CD4-positive, alpha-beta T cell (primary cell): ENCODE measurements at regions not wholly inside any gene's neighbourhood (a gene's known extent, or its start where the extent isn't known, plus 50 kb on each side); places are given as distances from the start of the nearest gene placed in this dataset.

Experiments used
- ATAC-seq: fragments of 200-7000 bp; cut with Tn5 transposase; one replicate; pipeline ENCODE4 v1.10.0; 2022; ENCODE audit warnings: mild to moderate bottlenecking; ENCODE audit not compliant: poor library complexity
- CTCF ChIA-PET: fragments of 350-600 bp; sonication (Branson Sonifier 250); formaldehyde crosslinking; loops from one replicate; lab custom pipeline; 2021; ENCODE audit warnings: antibody characterized with exemption, inconsistent platforms; lab: Charles Lee
- POLR2A ChIA-PET: fragments of 350-600 bp; sonication (Branson Sonifier 250); formaldehyde crosslinking; loops from one replicate; lab custom pipeline; 2021; ENCODE audit warnings: antibody characterized with exemption, inconsistent platforms; lab: Charles Lee
- DNase-seq, 14 experiments: peaks; one replicate each; pipeline ENCODE4 v3.0.0-alpha.2; 2013 to 2020; ENCODE audit warnings: mixed read lengths in 2 of 14
- H3K27ac ChIP-seq, 2 donors: one replicate each; pipeline versions ENCODE4 v1.5.1 to v1.7.0; 2013; ENCODE audit warnings: low read length in 2 of 2, low read depth in 1 of 2, mild to moderate bottlenecking in 1 of 2
- H3K27me3 ChIP-seq, 2 experiments: 1 replicate in 1 of 2; 2 replicates in 1 of 2; pipeline versions ENCODE4 v1.6.1 to v1.7.0; 2013; ENCODE audit warnings: low read length in 2 of 2, control low read depth in 1 of 2, mild to moderate bottlenecking in 1 of 2, moderate library complexity in 1 of 2; ENCODE audit not compliant: insufficient read depth in 2 of 2, control insufficient read depth in 1 of 2
- H3K36me3 ChIP-seq: one replicate; pipeline ENCODE4 v1.6.1; 2013; ENCODE audit warnings: low read length, control low read depth; ENCODE audit not compliant: insufficient read depth
- H3K4me1 ChIP-seq: one replicate; pipeline ENCODE4 v1.6.1; 2013; ENCODE audit warnings: low read length, control low read depth; ENCODE audit not compliant: insufficient read depth
- H3K4me3 ChIP-seq: one replicate; pipeline ENCODE4 v1.5.1; 2013; ENCODE audit warnings: mild to moderate bottlenecking, low read length, moderate library complexity
- H3K9me3 ChIP-seq, 2 experiments: 1 replicate in 1 of 2; 2 replicates in 1 of 2; pipeline versions ENCODE4 v1.6.1 to v1.7.0; 2013; ENCODE audit warnings: low read length in 2 of 2, mild to moderate bottlenecking in 2 of 2, control low read depth in 1 of 2, moderate library complexity in 1 of 2; ENCODE audit not compliant: control insufficient read depth in 1 of 2, insufficient read depth in 1 of 2
- H3K27ac Mint-ChIP-seq: one replicate; pipeline ENCODE4 v1.8.0; 2020; ENCODE audit warnings: mixed read lengths
- H3K27me3 Mint-ChIP-seq: one replicate; pipeline ENCODE4 v1.8.0; 2021; ENCODE audit warnings: mixed read lengths
- H3K36me3 Mint-ChIP-seq: one replicate; pipeline ENCODE4 v1.8.0; 2021; ENCODE audit warnings: low read depth, mixed read lengths
- H3K4me1 Mint-ChIP-seq: one replicate; pipeline ENCODE4 v1.8.0; 2021; ENCODE audit warnings: low read depth, mixed read lengths
- H3K4me3 Mint-ChIP-seq: one replicate; pipeline ENCODE4 v1.8.0; 2020; ENCODE audit warnings: mild to moderate bottlenecking, mixed read lengths
- H3K9me3 Mint-ChIP-seq: one replicate; pipeline ENCODE4 v1.8.0; 2020; ENCODE audit warnings: mixed read lengths
- intact Hi-C, 2 experiments: fragments of 100-400 bp; cut with DNase I in 1 of 2; cut with micrococcal nuclease in 1 of 2; formaldehyde crosslinking; loops; one replicate each; pipeline versions ENCODE4 v1.15.1 to v1.9.0; 2023 to 2025; cut with DNase I, micrococcal nuclease
- TF ChIP-seq, protein P1 (sequence below): fragments of 200-600 bp; IDR thresholded peaks from one replicate; pipeline ENCODE4 v1.8.0; 2022; ENCODE audit warnings: antibody characterized with exemption, mild to moderate bottlenecking

GRCh38 chr5:99945478-99946442 lies 589.4 kb upstream of the FAM174A start:
- Histone ChIP-seq H3K4me1 (no peaks in the 10 kb centered on the region), H3K27me3 (no peaks in the 10 kb centered on the region), H3K36me3 (no peaks in the 10 kb centered on the region), H3K27ac (no peak overlapping the region), H3K4me3 (no peak overlapping the region), H3K9me3 (peaks cover 0 to 11% of the 10 kb centered on the region in 2 experiments)
- H3K27ac Mint-ChIP-seq: no peak overlapping the region
- DNase-seq (no peak), ATAC-seq (no peak)
- intact Hi-C loops: no loop called here
- no peak overlapping the region for H3K4me3 Mint-ChIP-seq
- POLR2A ChIA-PET: no interaction called here
- H3K9me3 Mint-ChIP-seq: peaks cover 2% of the 10 kb centered on the region
- no peaks in the 10 kb centered on the region for H3K36me3 Mint-ChIP-seq
- CTCF ChIA-PET: no interaction called here
- TF ChIP-seq, protein P1, sequence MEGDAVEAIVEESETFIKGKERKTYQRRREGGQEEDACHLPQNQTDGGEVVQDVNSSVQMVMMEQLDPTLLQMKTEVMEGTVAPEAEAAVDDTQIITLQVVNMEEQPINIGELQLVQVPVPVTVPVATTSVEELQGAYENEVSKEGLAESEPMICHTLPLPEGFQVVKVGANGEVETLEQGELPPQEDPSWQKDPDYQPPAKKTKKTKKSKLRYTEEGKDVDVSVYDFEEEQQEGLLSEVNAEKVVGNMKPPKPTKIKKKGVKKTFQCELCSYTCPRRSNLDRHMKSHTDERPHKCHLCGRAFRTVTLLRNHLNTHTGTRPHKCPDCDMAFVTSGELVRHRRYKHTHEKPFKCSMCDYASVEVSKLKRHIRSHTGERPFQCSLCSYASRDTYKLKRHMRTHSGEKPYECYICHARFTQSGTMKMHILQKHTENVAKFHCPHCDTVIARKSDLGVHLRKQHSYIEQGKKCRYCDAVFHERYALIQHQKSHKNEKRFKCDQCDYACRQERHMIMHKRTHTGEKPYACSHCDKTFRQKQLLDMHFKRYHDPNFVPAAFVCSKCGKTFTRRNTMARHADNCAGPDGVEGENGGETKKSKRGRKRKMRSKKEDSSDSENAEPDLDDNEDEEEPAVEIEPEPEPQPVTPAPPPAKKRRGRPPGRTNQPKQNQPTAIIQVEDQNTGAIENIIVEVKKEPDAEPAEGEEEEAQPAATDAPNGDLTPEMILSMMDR: no peak
- no peaks in the 10 kb centered on the region for H3K4me1 Mint-ChIP-seq
- H3K27me3 Mint-ChIP-seq: no peaks in the 10 kb centered on the region

DNA sequence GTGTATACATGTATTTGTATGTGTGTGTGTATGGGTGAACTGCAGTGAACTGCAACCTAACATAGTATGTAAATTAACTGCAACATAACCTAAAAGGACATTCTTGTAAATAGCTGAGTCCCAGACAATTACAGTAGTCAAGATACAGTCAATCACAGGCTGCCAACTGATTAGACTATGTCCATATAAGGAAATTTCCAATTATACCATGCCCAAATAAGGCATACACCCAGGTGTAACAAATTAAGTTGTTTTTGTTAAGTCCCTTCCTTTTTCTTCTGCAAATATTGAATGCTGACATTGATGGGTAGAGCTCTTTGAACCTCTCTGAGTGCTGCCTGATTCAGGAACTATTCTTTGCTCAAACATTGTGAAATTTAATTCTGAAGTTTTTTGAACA lies 594.6 kb upstream of the FAM174A start:
- Mint-ChIP-seq H3K36me3 (no peaks in the 10 kb centered on the region), H3K27ac (no peak overlapping the region), H3K27me3 (no peaks in the 10 kb centered on the region), H3K9me3 (peaks cover 3% of the 10 kb centered on the region), H3K4me3 (no peak overlapping the region), H3K4me1 (no peaks in the 10 kb centered on the region)
- intact Hi-C loops: no loop called here
- Histone ChIP-seq H3K36me3 (no peaks in the 10 kb centered on the region), H3K27ac (no peak overlapping the region), H3K4me1 (no peaks in the 10 kb centered on the region), H3K4me3 (no peak overlapping the region), H3K9me3 (no peaks in the 10 kb centered on the region), H3K27me3 (no peaks in the 10 kb centered on the region)
- ChIA-PET CTCF (interaction anchor here (0.6 kb wide), 1 partner anchor 25 kb away, joined by 4 read pairs; no protein-coding TSS in a partner anchor), POLR2A (no interaction called here)
- ATAC-seq (no peak), DNase-seq (no peak)
- TF ChIP-seq, protein P1: no peak

DNA sequence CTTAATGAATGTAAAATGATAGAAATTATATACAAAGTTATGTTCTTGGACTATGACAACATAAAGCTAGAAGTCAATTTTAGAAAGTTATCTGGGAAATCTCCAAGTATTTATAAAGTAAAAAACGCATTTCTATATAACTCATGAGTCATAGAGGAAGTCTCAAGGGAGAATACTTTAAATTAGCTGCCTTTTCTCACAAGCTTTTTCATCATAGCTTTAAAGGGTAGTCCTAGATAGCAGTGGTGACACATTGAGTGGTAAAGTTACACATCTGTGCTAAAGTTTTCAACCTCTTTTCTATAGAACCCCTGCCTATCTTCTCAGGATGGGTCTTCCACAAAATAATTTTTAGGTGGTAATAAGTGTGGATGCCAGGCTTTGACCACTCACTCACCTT lies 598.3 kb upstream of the FAM174A start:
- intact Hi-C loops: no loop called here
- TF ChIP-seq, protein P1: no peak
- Histone ChIP-seq H3K27ac (no peak overlapping the region), H3K4me3 (no peak overlapping the region), H3K4me1 (no peaks in the 10 kb centered on the region), H3K9me3 (no peaks in the 10 kb centered on the region), H3K36me3 (no peaks in the 10 kb centered on the region), H3K27me3 (no peaks in the 10 kb centered on the region)
- Mint-ChIP-seq H3K4me3 (no peak overlapping the region), H3K27me3 (no peaks in the 10 kb centered on the region), H3K27ac (no peak overlapping the region), H3K4me1 (no peaks in the 10 kb centered on the region), H3K36me3 (no peaks in the 10 kb centered on the region), H3K9me3 (peaks cover 3% of the 10 kb centered on the region)
- DNase-seq: no peak
- ChIA-PET POLR2A (no interaction called here), CTCF (interaction anchor here (1.3 kb wide), 1 partner anchor 21 kb away, joined by 5 read pairs; no protein-coding TSS in a partner anchor)
- no peak for ATAC-seq
